Adrenal gland (tissue), 9 donors: ENCODE measurements at regions not wholly inside any gene's neighbourhood (a gene's known extent, or its start where the extent isn't known, plus 50 kb on each side); places are given as distances from the start of the nearest gene placed in this dataset.

ENCODE experiments used
- DNase-seq, 7 donors: peaks; one replicate each; pipeline ENCODE4 v3.0.0-alpha.2; 2019 to 2020
- H3K27ac ChIP-seq, 5 donors: fragments of 200-600 bp; sonication (generic) in 4 of 5; 1 replicate in 3 of 5; 2 replicates in 2 of 5; pipeline versions ENCODE4 v1.5.1 to v1.8.0; 2016 to 2020; ENCODE audit warnings: mild to moderate bottlenecking in 1 of 5
- H3K27me3 ChIP-seq: fragments of 200-600 bp; 2 replicates; pipeline ENCODE4 v1.8.0; 2021
- H3K36me3 ChIP-seq, 2 donors: fragments of 200-600 bp; replicated peaks in 1 of 2; 1 replicate in 1 of 2; 2 replicates in 1 of 2; pipeline versions ENCODE4 v1.5.1 to v1.8.0; 2018 to 2022
- H3K4me1 ChIP-seq, 2 donors: fragments of 200-600 bp; replicated peaks in 1 of 2; 1 replicate in 1 of 2; 2 replicates in 1 of 2; pipeline versions ENCODE4 v1.5.1 to v1.8.0; 2018 to 2021
- H3K4me3 ChIP-seq, 4 donors: fragments of 200-600 bp; sonication (generic) in 3 of 4; one replicate each; pipeline ENCODE4 v1.5.1; 2016 to 2018
- H3K9me3 ChIP-seq, 3 donors: fragments of 200-600 bp; sonication (generic) in 1 of 3; replicated peaks in 1 of 3; 1 replicate in 2 of 3; 2 replicates in 1 of 3; pipeline versions ENCODE4 v1.5.1 to v1.8.0; 2016 to 2021
- POLR2A ChIP-seq, 2 donors: fragments of 450-650 bp; IDR thresholded peaks; one replicate each; pipeline ENCODE4 v1.6.1; 2017; ENCODE audit warnings: antibody characterized with exemption in 2 of 2, mild to moderate bottlenecking in 2 of 2, moderate library complexity in 1 of 2
- WGBS, 4 donors: extraction: QIAGEN DNeasy Blood & Tissue Kit in 2 of 4; methylation state at CpG; one replicate each; pipeline versions ENCODE4 v1.1.5 to v1.1.7; 2013 to 2017; 5-methylcytosine and 5-hydroxymethylcytosine counted together
- intact Hi-C, 2 donors: fragments of 100-400 bp; cut with DNase I; formaldehyde crosslinking; loops; one replicate each; pipeline versions ENCODE4 v1.14.1 to v1.15.0; 2022 to 2023
- TF ChIP-seq, protein P1 (sequence below), 6 experiments: fragments of 450-650 bp in 4 of 6; fragments of 200-600 bp in 2 of 6; sonication (generic) in 1 of 6; IDR thresholded peaks; 1 replicate in 5 of 6; 2 replicates in 1 of 6; pipeline versions ENCODE4 v1.5.1 to v1.8.0; 2016 to 2021; ENCODE audit warnings: antibody characterized with exemption in 6 of 6, mild to moderate bottlenecking in 2 of 6, moderate library complexity in 1 of 6
- donor health status: healthy with polysubstance abuse.
- donor health status: Bipolar disorder and iron deficiency.
- donor health status: DM: yes; HTN: yes; CAD: no.
- donor health status: DM: no; HTN: no; CAD: no.
- donor health status: DM: no; HTN: no; CAD: no.

DNA sequence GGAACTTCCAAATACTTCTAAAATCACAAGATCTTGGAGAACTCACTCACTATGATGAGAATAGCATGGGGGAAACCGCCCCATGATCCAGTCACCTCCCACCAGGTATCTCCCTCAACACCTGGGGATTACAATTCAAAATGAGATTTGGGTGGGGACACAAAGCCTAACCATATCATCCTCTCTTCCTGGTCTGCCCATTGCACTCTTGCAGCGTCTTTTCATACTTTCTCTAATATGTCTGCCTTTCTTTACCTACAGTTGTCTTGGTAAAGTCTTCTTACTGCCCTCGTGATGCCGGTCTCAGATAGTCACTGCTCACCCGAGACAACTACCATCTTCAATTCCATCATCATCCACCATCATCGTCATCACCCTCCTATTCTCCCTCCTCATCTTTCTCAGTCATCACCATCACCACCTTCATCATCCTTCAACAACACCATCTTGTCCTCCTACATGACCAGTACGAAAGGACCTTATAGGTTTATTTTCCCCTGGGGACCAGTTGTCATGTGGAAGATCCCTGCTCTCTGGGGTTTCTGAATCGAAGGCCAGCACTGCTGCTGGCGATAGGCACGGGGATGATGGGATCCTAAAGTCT is 58.5 kb upstream of the CASZ1 start:
- 91 to 96% (median 94%) methylated on average over 10 of the region's 10 CpGs for WGBS, 4 donors
- TF ChIP-seq POLR2A (IDR thresholded peaks at IDR 0.05): no peak
- TF ChIP-seq, protein P1, sequence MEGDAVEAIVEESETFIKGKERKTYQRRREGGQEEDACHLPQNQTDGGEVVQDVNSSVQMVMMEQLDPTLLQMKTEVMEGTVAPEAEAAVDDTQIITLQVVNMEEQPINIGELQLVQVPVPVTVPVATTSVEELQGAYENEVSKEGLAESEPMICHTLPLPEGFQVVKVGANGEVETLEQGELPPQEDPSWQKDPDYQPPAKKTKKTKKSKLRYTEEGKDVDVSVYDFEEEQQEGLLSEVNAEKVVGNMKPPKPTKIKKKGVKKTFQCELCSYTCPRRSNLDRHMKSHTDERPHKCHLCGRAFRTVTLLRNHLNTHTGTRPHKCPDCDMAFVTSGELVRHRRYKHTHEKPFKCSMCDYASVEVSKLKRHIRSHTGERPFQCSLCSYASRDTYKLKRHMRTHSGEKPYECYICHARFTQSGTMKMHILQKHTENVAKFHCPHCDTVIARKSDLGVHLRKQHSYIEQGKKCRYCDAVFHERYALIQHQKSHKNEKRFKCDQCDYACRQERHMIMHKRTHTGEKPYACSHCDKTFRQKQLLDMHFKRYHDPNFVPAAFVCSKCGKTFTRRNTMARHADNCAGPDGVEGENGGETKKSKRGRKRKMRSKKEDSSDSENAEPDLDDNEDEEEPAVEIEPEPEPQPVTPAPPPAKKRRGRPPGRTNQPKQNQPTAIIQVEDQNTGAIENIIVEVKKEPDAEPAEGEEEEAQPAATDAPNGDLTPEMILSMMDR (IDR thresholded peaks at IDR 0.05): no peak
- intact Hi-C loops: no loop called here

DNA sequence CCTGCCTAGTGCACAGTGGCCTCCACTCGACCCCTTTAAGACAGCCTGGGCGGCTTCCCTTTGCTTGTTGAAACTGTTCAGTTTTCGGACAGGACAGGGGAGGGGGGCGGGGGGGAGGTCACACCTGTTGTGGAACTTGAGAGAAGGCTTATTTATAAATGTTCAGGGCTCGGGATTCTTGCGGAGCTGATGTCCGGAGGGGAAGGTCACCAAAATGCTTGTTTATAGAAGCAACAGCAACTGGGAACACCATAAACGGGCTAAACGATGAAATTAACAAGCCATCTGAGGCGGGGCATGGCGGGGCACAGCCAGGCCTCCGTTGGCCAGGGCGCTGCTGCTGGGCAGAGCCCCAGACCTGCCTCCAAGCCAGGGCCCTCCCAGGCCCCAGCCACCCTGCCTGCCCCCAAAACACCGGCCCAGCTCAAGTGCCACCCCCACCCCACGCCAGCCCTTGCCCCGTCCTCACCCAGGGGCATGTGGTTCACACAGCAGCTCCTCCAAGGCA is 59.8 kb upstream of the CASZ1 start:
- H3K4me3 ChIP-seq: no peak overlapping the region
- no peak overlapping the region for H3K27ac ChIP-seq
- 76 to 82% (median 79%) methylated on average over 7 to 16 of the region's 16 CpGs for WGBS, 4 donors
- H3K9me3 ChIP-seq: no peaks in the 10 kb centered on the region
- H3K4me1 ChIP-seq: no peaks in the 10 kb centered on the region
- no peaks in the 10 kb centered on the region for H3K36me3 ChIP-seq
- H3K27me3 ChIP-seq: no peaks in the 10 kb centered on the region
- no peak for DNase-seq
- intact Hi-C loops: no loop called here
- TF ChIP-seq, protein P1 (IDR thresholded peaks at IDR 0.05): no peak
- no peak for TF ChIP-seq POLR2A (IDR thresholded peaks at IDR 0.05)

More for the DNA sequence above, 58.5 kb upstream of the CASZ1 start:
- Histone ChIP-seq H3K4me1 (no peaks in the 10 kb centered on the region), H3K27ac (no peak overlapping the region), H3K9me3 (no peaks in the 10 kb centered on the region), H3K36me3 (no peaks in the 10 kb centered on the region), H3K27me3 (no peaks in the 10 kb centered on the region), H3K4me3 (no peak overlapping the region)
- DNase-seq: no peak

GRCh38 chr1:10856863-10857598 is 60.6 kb upstream of the CASZ1 start:
- WGBS, 4 donors: 67 to 82% (median 73%) methylated on average over 22 to 27 of the region's 27 CpGs
- H3K4me3 ChIP-seq: no peak overlapping the region
- no peak for DNase-seq
- intact Hi-C loops: no loop called here
- H3K9me3 ChIP-seq: no peaks in the 10 kb centered on the region
- H3K27ac ChIP-seq: no peak overlapping the region
- no peaks in the 10 kb centered on the region for H3K27me3 ChIP-seq
- no peak for TF ChIP-seq POLR2A (IDR thresholded peaks at IDR 0.05)
- TF ChIP-seq, protein P1 (IDR thresholded peaks at IDR 0.05): no peak
- H3K4me1 ChIP-seq: no peaks in the 10 kb centered on the region
- no peaks in the 10 kb centered on the region for H3K36me3 ChIP-seq

- Histone ChIP-seq H3K27me3 (no peaks in the 10 kb centered on the region), H3K4me1 (no peaks in the 10 kb centered on the region), H3K36me3 (no peaks in the 10 kb centered on the region), H3K4me3 (no peak overlapping the region), H3K27ac (no peak overlapping the region), H3K9me3 (no peaks in the 10 kb centered on the region)
- intact Hi-C loops: no loop called here
- TF ChIP-seq, protein P1 (IDR thresholded peaks at IDR 0.05): no peak
- no peak for TF ChIP-seq POLR2A (IDR thresholded peaks at IDR 0.05)
- DNase-seq: no peak
- 65 to 78% (median 76%) methylated on average over 6 to 11 of the region's 11 CpGs for WGBS, 4 donors
Observed at GRCh38 chr1:10857687-10858086, 61.2 kb upstream of the CASZ1 start.
